GM18858 (cell line): ENCODE measurements at regions not wholly inside any gene's neighbourhood (a gene's known extent, or its start where the extent isn't known, plus 50 kb on each side); places are given as distances from the start of the nearest gene placed in this dataset.

Experiments
- ATAC-seq: cut with Tn5 transposase; IDR thresholded peaks from one replicate; pipeline ENCODE4 v1.9.1; 2021; ENCODE audit not compliant: unreplicated experiment

DNA sequence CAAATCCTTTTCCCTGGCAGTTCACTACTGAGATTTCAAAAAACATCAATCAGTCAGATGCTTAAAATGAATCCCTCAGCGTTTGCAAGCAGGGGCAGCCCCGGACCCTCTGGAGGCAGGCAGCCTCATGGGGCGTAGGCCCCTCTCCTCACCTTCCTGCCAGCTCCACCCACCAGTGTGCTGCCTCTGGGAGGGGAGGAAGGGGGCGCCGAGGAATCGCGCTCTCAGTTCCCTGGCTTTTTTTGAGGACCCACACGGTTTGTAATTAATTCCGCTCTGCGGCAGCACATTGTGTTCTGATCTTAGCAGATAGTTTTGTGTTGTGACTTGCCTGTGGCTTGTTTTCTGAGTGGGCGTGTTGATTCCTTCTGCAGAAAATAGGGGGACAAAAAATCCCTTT, 159.9 kb downstream of the KLF13 start:
- ATAC-seq: no peak

DNA sequence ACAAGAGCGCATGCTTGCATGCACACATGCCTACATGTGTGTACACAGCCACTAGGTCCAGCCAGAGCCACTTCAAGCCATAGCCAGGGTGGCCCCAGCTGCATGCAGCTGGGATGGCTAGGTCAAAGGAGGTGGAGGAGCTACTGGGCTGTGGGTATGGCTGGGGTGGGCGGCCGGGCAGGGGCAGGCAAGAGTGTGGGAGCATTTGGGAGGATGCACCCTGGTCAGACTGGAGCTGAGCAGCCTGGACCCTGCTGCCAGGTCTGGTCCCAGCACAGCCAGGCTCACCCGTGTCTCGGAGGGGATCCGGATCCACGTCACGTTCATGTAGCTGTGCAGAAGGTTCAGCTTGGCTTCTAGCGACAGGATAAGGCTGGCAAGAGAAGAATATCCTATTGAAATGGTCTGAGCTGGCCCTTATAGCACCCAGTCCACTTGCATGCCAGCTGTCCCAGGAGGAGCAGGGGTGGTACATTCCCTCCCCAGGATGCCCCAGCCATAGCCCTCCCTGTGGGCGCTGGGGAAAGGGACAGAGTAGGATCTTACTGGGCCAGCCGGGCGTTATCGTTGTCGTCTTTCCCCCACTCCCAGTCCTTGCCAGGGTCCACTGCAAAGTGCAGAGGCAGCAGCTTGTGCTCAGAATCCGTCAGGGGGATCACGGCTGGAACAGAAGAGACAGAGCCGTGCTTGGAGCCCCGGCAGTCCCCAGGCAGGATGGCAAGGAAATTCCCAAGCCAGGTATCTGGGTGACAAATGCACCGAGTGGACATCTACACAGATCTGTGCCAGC, 160.5 kb downstream of the KLF13 start:
- ATAC-seq: no peak

DNA sequence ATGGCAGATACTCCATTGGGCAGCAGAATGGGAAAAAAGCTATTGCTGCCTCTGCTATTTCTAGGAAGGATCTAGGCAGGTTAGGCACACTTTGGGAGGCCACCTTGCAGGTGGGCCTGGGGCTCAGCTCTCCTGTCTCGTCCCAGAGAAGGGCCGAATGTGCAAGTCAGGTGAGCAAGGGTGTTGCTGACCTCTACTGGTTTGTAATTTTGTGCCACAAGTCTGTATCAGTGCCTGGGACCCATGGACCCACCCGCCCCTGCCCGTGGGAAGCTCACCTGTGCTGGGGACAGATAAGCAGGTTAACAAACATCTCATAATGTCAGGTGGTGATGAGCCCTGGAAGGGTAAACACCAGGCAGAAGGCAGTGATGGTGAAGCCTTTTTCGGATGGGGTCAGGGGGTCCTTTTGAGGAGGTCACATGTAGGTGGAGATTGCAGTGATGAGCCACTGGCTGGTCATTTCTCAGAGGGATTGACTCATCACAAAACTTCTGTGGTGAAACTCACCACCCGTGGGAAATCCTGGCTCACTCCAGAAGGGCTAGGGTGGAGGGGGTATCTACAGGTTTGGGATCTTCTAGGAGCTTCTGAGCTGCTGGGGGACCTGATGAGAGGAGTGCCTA, 161.3 kb downstream of the KLF13 start:
- ATAC-seq: no peak

DNA sequence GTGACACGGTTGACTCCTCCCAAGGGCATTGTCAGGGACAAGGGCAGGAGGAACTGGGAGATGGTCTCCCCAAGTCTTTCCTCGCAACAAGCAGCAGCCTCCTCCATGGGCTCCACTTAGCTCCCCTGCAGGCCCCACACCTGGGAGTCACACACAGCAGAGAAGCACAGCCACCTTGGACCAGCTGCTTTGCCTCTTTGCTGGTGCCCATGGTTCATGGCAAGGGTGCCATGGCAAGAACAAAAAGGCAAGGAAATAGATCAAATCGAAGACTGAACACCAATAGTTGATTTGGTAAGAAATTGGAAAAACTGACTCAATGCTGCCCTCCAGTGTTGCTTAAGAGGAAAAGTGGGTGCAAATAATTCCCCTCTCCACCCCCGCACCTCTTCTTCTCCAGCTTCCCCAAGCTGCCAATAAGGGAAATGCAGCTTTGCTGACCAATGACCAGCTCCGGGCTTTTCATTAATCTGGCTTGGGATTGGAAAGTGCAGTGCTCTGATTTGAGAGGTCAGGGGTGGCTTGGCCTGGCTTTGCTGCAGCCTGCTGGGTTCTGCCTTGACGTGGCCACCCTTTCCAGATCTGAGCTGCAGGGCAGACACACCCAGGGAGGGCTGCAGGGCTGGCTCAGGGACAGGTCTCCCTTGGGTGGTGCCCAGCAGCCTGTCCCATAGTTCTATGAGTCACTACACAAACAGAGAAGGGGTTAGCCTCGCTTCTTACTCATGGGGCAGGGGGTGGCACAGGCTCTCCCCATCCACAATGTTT, 162.0 kb downstream of the KLF13 start:
- no peak for ATAC-seq

DNA sequence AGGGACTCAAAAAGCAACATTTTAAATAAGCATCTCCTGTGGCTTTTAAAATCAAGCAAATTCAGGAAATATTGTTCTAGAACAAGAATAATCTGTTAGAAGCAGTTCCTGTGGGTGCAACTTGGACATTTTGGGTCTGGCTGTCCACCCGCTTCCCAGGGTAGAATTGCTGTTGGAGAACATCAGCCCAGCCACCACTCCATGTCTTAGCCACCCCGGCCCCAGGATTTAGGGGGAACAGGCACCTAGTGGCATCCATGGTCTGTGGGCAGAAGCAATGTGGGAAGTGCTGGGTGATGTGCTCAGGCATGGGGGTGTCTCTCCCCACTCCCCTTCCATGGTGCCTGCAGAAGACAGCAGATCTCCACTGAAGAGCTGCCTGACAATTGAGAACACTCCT, 162.6 kb downstream of the KLF13 start:
- no peak for ATAC-seq

DNA sequence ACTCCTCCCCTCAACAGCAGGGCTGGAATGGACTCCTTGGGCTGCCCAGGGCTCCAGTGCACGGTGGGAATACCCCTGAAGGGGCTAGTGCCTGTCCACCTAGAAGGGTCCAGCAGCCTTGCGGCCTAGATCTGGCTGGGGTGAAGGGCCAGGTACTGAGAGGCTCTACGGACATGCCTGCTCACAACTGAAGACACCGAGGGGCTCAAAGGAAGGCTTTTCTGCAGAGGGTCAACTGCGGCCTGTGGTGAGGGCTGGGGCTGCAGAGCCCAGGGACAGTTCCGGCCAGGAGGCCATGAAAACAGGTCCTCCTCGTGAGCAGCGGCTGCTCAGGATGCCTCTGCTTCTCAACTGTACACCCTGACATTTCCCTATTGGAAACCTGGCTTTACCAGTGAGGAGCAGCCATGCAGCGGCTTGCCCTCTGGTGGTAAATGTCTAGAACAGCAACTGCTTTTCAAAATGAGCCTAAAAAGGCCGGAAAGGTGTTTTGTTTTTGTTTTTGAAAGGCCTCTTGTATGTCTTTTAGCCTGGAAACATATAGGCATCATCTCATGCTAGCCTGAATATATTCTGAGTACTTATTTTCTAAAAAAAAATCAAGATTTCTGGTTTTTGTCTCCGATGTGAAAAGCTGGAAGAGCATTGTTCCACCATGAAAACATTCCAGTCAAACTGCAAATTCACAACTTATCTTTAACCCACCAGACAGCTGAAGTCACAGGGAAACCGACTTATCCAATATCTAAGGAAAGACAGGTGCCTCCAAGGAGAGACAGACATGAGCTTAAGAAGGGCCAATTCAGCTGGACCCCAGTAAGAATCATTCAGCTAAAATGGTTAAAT, 163.4 kb downstream of the KLF13 start:
- ATAC-seq: no peak

DNA sequence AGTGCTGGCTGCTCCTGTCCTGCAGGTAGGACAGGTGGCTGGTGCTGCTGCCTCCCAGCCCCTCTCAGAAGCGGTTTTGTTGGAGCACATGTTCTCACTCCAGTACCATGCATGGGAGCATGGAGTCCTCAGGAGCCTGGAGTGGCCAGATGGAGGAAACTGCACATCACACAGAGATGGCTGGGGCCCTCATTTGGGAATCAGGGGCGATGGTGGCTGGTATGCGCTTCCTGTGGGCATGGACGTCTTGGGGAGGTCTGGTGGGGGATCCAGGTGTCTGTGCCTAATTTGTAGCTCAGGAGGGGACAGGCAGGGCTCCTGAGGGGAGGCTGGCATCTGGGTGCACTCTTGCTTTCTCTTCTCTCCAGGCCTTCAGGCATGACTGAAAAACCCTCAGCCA, 168.2 kb downstream of the KLF13 start:
- ATAC-seq: no peak

DNA sequence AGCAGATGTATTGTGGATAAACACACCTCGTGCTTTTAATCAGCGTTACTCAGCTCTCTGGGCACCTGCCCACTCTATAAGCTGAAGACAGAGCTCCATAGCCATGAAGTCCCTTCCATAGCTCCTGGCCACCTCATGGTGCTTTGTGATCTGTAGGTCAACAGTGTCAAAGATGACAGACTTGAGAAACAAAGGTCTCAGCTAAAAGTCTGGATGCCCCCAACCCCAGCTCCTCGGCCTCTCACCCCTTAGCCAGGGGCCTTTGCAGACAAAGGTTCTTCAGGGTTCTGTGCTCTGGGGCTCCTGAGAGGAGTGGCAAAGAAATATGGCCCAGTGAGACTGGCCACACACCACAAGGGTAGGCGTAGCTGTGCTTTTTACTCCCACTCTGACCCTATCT, 168.6 kb downstream of the KLF13 start:
- ATAC-seq: no peak

DNA sequence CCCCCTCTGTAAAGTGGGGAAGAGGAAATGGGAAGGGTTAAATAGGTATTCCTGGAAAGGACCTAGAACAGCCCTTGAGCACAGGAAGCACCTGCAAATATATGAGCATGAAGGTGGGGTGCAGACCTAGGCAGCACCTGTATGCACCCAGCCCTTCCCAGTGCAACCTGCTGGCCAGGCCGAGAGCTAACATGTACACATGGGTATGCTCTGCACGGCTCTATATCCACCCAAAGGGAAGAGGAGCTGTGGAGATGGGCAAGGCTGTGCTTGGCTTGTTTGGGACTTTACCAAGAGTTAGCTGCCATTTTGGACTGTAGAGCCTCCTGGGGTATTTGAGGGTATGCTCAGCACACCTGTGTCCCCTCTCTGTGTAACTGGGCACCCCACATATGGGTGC, 171.2 kb downstream of the KLF13 start:
- ATAC-seq: no peak

DNA sequence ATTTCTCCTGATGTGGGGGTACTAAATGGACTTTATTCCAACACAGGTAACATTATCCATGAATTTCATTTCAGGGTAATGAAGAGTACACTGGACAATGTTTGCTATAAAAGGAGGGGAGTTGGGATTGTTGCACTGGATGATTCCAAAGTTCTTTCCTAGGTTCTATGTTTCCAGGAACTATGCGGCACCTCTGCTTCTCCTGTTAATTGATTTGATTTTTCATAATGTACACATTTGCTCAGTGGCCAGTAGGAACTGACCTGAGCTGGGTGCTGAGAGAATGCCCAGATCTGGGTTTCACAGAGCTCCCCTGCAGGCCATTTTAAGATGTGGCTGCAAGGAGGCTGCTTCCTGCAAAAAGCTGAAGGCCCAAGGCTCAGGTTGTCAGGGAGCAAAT, 171.7 kb downstream of the KLF13 start:
- no peak for ATAC-seq

DNA sequence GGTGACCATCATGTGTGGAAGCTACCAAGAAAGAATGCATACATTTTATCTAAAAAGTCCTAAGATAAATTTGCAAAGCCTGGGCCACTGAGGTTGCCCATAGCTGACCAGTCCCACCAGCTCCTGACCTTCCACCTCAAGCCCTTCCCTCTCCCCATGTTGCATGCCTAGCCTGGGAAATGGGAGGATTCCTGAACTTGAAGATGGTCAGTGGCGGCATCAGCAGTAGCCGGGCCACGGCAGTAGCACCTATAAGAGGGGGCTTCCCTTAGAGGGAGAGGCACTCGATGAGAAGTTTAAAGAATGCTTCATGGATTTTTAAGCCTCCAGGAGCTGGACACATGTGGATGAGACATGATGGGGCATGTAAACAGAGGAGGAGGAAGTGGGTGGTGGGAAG, 172.1 kb downstream of the KLF13 start:
- ATAC-seq: no peak

DNA sequence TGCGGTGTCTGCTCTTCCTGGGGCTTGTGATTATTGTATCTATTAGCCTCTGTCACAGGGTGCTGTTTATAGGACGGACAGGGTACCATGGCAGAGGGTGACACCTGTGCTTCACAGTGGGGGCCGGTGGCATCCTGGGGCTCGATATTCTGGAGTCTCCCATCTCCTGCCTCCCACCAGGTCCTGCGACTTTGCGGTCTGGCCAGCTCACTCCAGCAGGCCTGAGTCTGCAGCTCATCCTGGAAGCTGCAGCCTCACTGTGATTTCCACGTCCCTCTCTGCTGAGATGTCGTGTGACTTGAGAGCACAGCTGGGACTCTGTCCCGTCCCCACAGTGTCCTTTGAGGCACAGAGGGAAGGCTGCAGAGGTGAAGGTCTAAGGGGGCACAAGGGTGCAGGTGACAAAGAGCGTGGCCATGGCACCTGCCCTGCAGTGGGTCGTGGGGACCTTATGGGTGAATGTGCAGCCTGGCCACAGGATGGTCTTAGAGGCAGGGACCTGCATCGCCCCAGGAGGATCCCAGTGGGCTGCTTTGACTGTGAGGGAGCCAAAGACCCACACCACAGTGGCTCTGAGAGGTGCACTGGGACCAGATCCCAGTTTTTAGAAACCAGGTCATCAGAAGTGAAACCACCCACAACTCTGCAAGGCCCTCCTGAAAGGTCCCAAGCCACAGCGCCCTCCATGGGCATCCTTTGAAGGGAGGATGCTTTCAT, 172.8 kb downstream of the KLF13 start:
- no peak for ATAC-seq

DNA sequence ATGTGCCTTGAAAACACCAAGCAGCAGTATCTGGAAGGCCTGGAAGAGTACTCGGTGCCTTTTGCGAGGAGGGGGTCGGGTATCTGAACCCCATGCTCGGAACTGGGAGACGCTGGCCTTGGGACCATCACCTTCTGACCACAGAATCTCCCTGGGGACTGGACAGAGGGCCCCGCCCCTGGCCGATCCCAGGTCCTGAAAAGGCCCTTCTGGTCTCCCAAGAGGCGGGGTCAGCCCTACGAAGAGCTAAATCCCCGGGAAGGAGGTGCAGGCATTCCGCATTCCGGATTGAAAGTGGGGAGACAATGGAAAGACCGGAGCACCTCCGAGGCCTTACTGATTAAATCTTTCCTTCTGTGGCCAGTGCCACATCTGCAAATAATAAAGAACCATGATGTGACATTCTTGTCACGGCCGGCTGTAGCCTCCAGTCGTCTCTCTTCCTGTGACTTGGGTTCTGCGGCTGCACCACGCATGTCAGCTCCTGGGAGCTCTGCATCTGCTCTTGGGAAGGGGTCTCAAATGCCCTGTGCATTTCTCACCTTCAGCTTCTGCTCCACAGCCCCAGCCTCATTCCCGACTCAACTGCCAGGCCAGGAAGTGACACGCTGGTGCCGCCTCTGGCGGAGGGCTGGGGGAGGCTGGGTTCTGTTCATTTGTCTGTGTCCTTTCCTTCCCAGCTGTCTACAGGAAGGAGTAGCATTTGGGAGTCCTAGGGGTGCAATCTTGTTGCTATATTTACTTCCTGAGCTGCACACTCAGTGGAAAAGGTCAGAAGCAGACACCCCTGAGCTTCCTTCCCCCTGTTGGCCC, 173.5 kb downstream of the KLF13 start:
- no peak for ATAC-seq

DNA sequence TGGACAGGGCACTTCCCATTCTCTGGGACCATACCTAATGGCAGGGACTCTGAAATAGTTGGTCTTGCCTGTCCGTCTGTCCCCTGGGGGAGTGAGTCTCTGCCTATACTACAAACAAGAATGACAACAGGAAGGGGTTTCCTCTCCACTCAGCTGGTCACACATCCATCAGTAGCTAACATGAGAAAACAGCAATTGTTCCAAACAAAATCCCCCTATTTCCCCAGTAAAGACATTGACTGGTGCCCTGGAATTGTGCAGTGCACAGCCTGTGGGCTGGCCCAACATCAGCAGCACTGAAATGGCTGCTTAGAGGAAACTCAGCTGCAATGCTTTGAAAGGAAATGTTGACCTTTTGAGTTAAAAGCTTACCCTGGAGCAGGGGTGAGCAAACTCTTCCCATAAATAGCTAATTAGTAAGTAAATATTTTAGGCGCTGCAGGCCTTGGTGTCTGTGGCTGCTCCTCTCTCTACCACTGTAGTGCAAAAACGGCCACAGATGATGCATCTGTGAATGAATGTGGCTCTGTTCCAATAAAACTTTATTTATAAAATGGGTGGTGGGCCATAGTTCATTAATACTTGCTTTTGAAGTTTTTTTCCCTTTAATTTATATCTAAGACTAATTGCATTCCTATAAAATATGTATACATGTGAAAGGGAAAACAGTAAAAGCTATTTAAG, 174.3 kb downstream of the KLF13 start:
- ATAC-seq: no peak

DNA sequence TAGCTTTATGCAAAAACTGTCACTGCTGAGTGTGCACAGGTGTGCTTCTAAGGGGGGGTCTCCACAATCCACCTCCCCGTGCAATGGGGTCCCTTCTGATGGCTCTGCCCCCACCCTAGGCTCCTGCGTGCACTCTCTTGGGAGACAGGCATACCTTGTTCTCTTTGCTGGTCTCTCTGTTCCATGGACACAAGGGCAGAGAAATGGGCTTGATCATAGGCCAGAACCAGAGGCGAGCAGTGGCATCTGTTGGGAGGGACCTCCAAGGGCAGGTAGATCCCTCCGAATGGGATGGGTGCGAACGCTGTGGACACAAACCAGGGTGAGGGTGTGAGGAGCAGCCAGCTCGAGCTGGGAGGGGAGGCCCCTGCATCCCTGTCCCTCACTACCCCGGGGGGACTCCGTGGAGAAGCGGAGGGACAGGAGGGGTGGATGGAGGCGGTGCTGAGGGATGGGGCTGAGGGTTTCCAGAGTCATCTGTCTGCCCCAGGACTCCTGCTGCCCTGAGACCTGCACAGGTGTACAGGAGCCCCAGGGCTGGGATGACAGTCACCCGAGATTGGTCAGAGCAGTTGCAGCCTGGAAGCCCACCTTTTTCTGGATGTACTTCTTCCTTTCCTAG, 175.0 kb downstream of the KLF13 start:
- no peak for ATAC-seq

DNA sequence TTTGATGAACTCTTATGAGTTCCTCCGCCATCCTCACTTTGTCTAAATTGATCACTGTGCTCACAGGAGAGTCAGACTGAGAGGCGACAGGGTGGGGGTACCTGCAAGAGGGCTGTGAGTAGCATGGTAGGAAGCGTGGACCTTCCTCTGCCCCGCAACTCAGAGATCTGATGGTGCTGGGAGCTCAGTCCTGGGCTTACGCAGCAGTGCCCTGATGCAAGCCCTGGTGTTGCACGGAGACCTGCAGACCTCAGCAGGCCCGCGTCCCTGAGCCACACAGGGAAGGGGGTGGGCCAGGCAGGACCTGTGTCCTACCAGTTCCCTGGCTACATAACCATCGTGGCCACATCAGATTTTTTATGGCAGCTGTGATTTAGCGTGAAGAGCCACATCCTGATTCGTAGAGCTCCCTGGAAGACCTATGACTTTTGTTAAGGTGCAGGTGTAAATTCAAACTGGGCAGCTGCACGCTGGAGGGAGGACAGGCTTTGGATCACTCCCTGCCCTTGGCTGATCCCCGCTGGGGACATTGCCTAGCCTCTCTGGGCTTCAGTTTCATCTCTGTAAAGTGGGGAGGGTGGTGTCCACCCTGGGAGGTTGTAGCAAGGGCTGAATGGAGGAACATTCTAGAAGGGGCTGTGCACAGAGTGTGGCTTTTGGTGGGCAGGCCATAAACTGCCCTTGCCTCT, 176.1 kb downstream of the KLF13 start:
- ATAC-seq: no peak

DNA sequence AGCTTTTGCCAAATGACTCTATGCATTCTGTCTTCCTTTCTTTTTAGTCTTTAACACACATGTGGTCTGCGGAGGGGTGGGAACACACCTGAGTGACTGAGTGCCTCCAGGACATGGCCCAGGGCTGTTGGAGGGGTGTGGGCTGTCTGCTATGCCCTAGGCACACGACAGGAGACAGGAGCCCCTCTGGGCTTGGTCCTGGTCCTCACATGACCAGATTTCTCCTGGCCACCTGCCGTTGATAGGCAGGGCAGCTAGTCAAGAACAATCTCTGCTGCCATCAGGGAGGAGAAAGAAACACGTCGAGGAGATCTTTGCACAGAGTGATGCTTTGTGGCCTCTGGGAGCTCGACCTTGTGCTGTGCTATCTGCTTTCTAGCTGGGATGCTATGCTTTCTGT, 176.6 kb downstream of the KLF13 start:
- no peak for ATAC-seq
